ENCODE measurements at regions not wholly inside any gene's neighbourhood (a gene's known extent, or its start where the extent isn't known, plus 50 kb on each side); places are given as distances from the start of the nearest gene placed in this dataset.

GRCh38 chr20:54981175-54981574 lies 505.8 kb downstream of the DOK5 start:
- Histone ChIP-seq H3K27me3 (ENCODE audit: control insufficient read depth, insufficient read depth, low read length) (no peaks in the 10 kb centered on the region), H3K4me3 (ENCODE audit: low read depth, low read length) (no peak overlapping the region), H3K9me3 (ENCODE audit: control insufficient read depth, insufficient read depth, low read length) (peaks cover 18% of the 10 kb centered on the region), H3K27ac (ENCODE audit: low read depth, low read length) (no peak overlapping the region)
- no peak for DNase-seq (ENCODE audit: low read depth, low spot score)
- ChIA-PET CTCF (interaction anchor here (0.6 kb wide), 1 partner anchor 331 kb away, joined by 4 read pairs; no protein-coding TSS in a partner anchor), POLR2A (no interaction called here)
- no peak for TF ChIP-seq CTCF (IDR thresholded peaks at IDR 0.05; ENCODE audit: low read depth, low read length)

- Histone ChIP-seq H3K9me3 (ENCODE audit: control insufficient read depth, insufficient read depth, low read length) (peaks cover 18% of the 10 kb centered on the region), H3K27me3 (ENCODE audit: control insufficient read depth, insufficient read depth, low read length) (no peaks in the 10 kb centered on the region), H3K4me3 (ENCODE audit: low read depth, low read length) (no peak overlapping the region), H3K27ac (ENCODE audit: low read depth, low read length) (no peak overlapping the region)
- DNase-seq (ENCODE audit: low read depth, low spot score) = no peak
- ChIA-PET CTCF (no interaction called here), POLR2A (no interaction called here)
- TF ChIP-seq CTCF (IDR thresholded peaks at IDR 0.05; ENCODE audit: low read depth, low read length) = no peak
Measured at GRCh38 chr20:54980103-54980960, 504.9 kb downstream of the DOK5 start.

- no peak for DNase-seq (ENCODE audit: low read depth, low spot score)
- no peaks in the 10 kb centered on the region for H3K27me3 ChIP-seq (ENCODE audit: control insufficient read depth, insufficient read depth, low read length)
- ChIA-PET CTCF (no interaction called here), POLR2A (no interaction called here)
- peaks cover 3% of the 10 kb centered on the region; the same call in 1 of the 2 replicates for H3K9me3 ChIP-seq (ENCODE audit: control insufficient read depth, insufficient read depth, low read length)
- H3K27ac ChIP-seq (ENCODE audit: low read depth, low read length) = no peak overlapping the region
- no peak overlapping the region for H3K4me3 ChIP-seq (ENCODE audit: low read depth, low read length)
- TF ChIP-seq CTCF (IDR thresholded peaks at IDR 0.05; ENCODE audit: low read depth, low read length) = no peak
Measured at GRCh38 chr20:54950304-54950703, 474.9 kb downstream of the DOK5 start.

GRCh38 chr20:54941666-54942065 lies 466.3 kb downstream of the DOK5 start:
- CTCF ChIA-PET = no interaction called here
- no peak for DNase-seq (ENCODE audit: low read depth, low spot score)
- Histone ChIP-seq H3K27me3 (ENCODE audit: control insufficient read depth, insufficient read depth, low read length) (no peaks in the 10 kb centered on the region), H3K4me3 (ENCODE audit: low read depth, low read length) (no peak overlapping the region), H3K27ac (ENCODE audit: low read depth, low read length) (no peak overlapping the region), H3K9me3 (ENCODE audit: control insufficient read depth, insufficient read depth, low read length) (peaks cover 14% of the 10 kb centered on the region)
- no peak for TF ChIP-seq CTCF (IDR thresholded peaks at IDR 0.05; ENCODE audit: low read depth, low read length)
- POLR2A ChIA-PET = no interaction called here

- H3K27ac ChIP-seq (ENCODE audit: low read depth, low read length) = no peak overlapping the region
- ChIA-PET POLR2A (no interaction called here), CTCF (no interaction called here)
- H3K4me3 ChIP-seq (ENCODE audit: low read depth, low read length) = no peak overlapping the region
- no peak for DNase-seq (ENCODE audit: low read depth, low spot score)
- no peaks in the 10 kb centered on the region for H3K27me3 ChIP-seq (ENCODE audit: control insufficient read depth, insufficient read depth, low read length)
- TF ChIP-seq CTCF (IDR thresholded peaks at IDR 0.05; ENCODE audit: low read depth, low read length) = no peak
- peaks cover 14% of the 10 kb centered on the region for H3K9me3 ChIP-seq (ENCODE audit: control insufficient read depth, insufficient read depth, low read length)
Measured at GRCh38 chr20:54940522-54940921, 465.1 kb downstream of the DOK5 start.

All from AG04450 (cell line).